Stimulated activated CD4-positive, alpha-beta T cell treated with anti-CD3 and anti-CD28 coated beads, Interleukin-4, amount 100 ng/mL, for 1 hour (primary cell): ENCODE measurements at regions not wholly inside any gene's neighbourhood (a gene's known extent, or its start where the extent isn't known, plus 50 kb on each side); places are given as distances from the start of the nearest gene placed in this dataset.

Experiments
- DNase-seq: peaks from one replicate; pipeline ENCODE4 v3.0.0-alpha.2; 2020

DNA sequence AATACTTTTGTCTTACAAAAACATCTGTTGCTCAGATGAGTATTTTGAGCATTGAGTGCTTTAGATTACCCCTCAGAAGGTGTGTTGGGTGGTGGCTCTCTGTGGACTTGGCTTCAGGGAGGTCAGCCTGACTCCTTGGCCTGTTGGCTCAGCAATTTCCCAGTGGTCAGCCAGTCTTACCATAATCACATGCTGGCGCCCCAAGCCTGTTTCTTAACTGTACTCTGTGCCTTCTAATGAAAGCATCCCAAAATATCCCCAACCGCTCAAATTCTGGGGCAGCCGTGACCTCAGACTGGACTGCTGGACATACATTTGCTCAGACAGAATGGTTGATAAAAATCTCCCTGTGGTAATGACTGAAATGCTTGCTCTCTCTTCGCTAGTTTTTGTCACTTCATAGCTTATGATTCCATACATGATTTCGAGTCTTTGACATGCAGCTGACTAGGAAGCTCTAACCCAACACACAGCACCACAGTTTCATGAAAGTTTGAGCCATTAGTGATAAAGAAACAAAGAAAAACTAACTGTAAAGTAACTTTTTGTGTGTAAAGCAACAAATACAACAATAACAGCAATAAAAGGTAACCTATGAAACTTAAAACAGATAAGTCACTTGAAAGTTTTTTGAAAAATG lies 562.2 kb upstream of the MEF2C start:
- DNase-seq, result no peak

DNA sequence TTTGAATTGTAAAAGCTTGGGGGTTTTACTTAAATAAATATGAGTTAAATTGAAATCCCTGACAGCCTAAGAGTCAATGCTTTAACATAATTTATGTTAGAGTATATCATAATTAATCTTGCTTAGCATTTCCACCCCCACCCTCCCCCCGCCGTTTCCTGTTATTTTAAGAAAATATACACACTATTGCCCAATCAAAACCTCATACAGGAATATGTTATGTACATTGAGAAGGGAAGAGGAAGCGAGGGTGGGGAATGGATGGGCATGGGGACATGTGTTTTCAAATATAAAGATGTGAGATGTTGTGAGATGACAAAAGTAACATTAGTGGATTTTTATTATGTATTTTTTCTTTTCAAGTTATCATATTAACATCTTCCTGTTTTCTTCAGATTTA lies 561.1 kb upstream of the MEF2C start:
- no peak for DNase-seq

GRCh38 chr5:89443508-89443907 lies 560.5 kb upstream of the MEF2C start:
- DNase-seq, result no peak

DNA sequence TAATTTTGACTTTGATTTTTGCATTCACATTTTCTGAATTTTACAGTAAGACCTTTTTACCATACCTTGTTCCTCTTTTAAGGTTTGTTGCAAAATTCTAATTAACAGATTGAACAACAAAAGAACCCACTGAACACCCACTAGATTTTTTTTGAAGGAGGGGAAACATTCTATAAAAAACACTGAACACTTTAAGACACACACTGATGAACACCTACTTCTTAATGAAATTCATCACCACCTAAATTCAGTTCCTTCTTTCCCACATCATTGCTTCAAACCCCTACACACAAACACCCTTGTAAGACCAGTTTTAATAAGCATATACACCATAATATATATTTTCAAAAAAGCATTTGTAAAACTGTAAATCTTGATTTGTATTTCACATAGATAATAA lies 559.0 kb upstream of the MEF2C start:
- DNase-seq, result no peak

GRCh38 chr5:89440670-89441069 lies 557.7 kb upstream of the MEF2C start:
- DNase-seq, result no peak

- no peak for DNase-seq
Measured at GRCh38 chr5:89437450-89438435, 554.8 kb upstream of the MEF2C start.

DNA sequence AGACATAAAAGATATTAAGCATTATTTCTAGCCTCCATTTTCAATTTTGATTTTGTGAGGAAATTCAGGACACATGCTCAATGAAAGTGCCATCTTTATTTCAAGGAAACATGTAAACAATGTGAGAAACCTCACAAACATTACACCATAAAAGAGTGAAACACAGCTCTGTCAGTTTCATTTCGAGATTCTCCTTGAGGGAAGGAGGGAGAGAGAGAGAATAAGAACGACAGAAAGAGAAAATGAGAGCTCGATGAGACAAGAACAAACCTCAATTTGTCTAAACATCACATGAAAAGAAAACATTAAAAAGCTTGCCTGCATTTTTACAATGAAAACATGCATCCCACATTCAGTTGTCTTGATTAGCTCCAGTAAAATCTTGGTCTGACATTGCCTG lies 553.5 kb upstream of the MEF2C start:
- DNase-seq, result no peak

- no peak for DNase-seq
Measured at GRCh38 chr5:89435347-89435746, 552.4 kb upstream of the MEF2C start.

DNA sequence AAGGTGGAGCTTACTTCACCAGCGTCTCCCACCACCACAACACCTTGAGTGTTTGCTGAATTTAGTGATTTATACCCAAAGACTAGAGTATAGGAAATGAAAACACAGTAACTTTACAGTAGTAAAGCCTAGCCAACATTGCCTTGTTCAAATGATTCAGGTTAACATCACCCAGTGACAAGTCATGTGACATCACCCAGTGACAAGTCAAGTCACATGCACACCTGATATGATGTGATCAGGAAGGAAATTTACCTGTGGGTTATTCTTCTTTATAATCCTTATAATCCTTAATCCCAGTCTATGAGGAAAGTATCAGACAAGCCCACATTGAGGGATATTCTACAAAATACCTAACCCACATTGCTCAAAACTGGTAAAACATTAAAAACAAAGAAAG lies 545.6 kb upstream of the MEF2C start:
- no peak for DNase-seq

GRCh38 chr5:89425062-89425461 lies 542.1 kb upstream of the MEF2C start:
- no peak for DNase-seq

DNA sequence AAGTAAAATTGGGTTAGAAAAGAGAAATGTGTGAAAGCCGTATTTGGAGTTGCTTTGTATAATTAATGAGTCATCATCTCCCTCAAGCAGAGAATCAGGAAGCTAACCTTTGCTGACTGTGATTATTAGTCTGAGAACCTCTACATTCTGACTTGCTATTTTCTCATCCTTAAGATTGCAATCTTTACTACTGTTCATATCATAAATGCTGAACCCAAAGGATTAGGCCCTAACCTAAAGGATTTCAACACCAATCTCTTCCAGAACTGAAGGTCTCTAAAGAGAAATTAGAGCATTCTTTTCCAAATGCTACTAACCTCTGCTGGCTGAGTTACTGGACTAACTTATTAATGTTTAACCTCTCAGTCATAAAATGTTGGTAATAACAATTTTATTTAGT lies 538.1 kb upstream of the MEF2C start:
- no peak for DNase-seq

DNA sequence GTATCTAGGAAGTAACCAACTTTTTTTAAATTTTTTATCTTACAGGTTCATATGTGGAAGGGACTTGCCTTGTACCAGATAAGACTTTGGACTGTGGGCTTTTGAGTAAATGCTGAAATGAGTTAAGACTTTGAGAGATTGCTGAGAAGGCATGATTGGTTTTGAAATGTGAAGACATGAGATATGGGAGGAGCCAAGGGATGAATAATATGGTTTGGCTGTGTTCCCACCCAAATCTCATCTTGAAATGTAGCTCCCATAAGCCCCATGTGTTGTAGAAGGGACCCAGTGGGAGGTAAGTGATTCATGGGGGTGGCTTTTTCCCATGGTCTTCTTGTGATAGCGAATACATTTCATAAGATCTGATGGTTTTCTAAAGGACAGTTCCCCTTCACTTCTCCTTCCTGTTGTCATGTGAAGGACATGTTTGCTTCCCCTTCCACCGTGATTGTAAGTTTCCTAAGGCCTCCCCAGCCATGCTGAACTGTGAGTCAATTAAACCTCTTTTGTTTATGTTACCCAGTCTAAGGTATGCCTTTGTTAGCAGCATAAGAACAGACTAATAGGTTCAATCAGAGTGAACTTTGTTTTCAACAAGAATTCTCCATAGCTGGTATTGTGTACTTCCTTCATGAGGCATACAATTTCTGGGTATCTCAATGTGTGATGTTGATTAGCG lies 535.6 kb upstream of the MEF2C start:
- DNase-seq, result no peak

GRCh38 chr5:89417990-89418389 lies 535.0 kb upstream of the MEF2C start:
- no peak for DNase-seq

- DNase-seq, result no peak
Measured at GRCh38 chr5:89417515-89417914, 534.5 kb upstream of the MEF2C start.

- no peak for DNase-seq
Measured at GRCh38 chr5:89411891-89412290, 528.9 kb upstream of the MEF2C start.

DNA sequence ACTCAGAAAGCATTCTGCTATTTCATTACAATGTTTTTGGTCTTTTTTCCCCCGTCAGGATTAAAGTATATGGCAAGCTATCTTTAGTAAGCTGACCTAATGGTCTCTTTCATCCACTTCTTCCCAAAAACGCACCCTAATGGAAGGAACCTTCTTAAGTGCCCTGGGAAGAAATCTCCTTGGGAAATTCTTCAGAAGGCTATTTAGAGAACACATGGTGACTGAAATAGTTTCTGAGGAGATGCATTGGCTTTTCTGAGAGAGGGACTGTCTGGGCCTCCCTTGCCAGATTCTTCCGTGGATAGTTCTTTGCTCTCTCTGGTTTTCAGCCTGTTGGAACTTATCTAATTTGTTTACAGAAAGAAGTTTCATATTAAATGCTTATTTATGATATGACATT lies 524.1 kb upstream of the MEF2C start:
- no peak for DNase-seq

DNA sequence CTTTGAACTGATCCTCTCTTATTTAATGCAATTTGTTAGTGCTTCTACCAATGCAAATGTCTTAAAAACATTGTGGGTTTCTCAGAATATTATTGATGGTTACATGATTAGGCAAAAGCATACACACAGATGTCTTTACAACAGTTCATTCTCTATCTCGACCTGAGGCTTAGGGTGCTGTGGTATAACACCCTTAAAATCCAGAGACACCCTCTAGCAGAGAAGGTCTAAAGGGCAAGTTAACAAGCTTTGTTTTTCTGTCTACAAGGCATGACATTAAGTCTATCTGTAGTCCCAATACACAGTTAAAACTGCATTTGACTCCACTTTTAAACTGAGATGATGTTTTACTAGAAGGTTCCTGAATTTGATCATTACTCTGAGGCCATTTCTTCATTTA lies 518.7 kb upstream of the MEF2C start:
- no peak for DNase-seq

- no peak for DNase-seq
Measured at GRCh38 chr5:89401012-89401411, 518.0 kb upstream of the MEF2C start.

GRCh38 chr5:89399548-89399947 lies 516.6 kb upstream of the MEF2C start:
- no peak for DNase-seq

- DNase-seq, result no peak
Measured at GRCh38 chr5:89397096-89397495, 514.1 kb upstream of the MEF2C start.

DNA sequence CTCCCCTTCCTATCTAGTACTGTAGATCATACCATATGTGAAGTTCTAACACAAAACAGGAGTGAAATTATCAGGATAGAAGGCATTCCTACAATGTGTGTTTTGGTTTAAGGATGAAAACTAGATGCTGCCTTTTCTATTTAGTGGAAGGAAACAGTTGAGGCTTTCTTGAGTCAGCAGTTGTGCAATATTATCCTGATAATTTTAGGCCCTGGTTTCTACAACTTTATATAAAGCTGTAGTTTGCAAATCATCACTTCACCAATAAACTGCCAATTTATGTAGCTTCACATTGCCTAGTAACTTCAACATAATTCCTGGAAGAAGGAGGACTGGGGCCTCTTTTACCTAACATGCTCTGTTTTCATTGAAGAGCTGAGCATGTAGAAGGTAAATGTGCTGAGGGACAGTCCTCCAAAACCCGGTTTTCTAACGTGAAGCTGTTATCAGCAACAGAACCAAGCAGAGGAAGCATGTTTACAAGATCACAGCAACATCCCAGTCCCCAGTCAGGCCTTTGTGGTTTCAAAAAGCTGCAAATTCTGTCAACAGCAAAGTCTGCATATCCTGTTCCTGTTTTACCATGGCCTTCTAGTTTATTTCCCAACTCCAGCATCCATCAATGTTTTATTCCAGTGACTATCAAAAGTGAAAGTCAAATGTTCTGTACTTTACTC lies 513.4 kb upstream of the MEF2C start:
- DNase-seq, result no peak

- no peak for DNase-seq
Measured at GRCh38 chr5:89395111-89395510, 512.1 kb upstream of the MEF2C start.

GRCh38 chr5:89388872-89389271 lies 505.9 kb upstream of the MEF2C start:
- no peak for DNase-seq
